ENCODE measurements at regions not wholly inside any gene's neighbourhood (a gene's known extent, or its start where the extent isn't known, plus 50 kb on each side); places are given as distances from the start of the nearest gene placed in this dataset.

GRCh38 chr10:33542752-33543505, 208.5 kb upstream of the NRP1 start:
- DNase-seq (ENCODE audit: low read depth), result peak; percentile 92
- Histone ChIP-seq H3K4me3 (ENCODE audit: low read depth, low read length) (no peak overlapping the region), H3K36me3 (ENCODE audit: control insufficient read depth, insufficient read depth, low read length) (no peaks in the 10 kb centered on the region), H3K27me3 (ENCODE audit: control insufficient read depth, insufficient read depth, low read length) (no peaks in the 10 kb centered on the region)
- TF ChIP-seq, protein P1, sequence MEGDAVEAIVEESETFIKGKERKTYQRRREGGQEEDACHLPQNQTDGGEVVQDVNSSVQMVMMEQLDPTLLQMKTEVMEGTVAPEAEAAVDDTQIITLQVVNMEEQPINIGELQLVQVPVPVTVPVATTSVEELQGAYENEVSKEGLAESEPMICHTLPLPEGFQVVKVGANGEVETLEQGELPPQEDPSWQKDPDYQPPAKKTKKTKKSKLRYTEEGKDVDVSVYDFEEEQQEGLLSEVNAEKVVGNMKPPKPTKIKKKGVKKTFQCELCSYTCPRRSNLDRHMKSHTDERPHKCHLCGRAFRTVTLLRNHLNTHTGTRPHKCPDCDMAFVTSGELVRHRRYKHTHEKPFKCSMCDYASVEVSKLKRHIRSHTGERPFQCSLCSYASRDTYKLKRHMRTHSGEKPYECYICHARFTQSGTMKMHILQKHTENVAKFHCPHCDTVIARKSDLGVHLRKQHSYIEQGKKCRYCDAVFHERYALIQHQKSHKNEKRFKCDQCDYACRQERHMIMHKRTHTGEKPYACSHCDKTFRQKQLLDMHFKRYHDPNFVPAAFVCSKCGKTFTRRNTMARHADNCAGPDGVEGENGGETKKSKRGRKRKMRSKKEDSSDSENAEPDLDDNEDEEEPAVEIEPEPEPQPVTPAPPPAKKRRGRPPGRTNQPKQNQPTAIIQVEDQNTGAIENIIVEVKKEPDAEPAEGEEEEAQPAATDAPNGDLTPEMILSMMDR (IDR thresholded peaks at IDR 0.05; ENCODE audit: insufficient read depth, low read length, severe bottlenecking), result no peak
- no peak for FAIRE-seq

GRCh38 chr10:33539116-33539515, 204.6 kb upstream of the NRP1 start:
- TF ChIP-seq, protein P1 (IDR thresholded peaks at IDR 0.05; ENCODE audit: insufficient read depth, low read length, severe bottlenecking), result no peak
- no peaks in the 10 kb centered on the region for H3K36me3 ChIP-seq (ENCODE audit: control insufficient read depth, insufficient read depth, low read length)
- no peaks in the 10 kb centered on the region for H3K27me3 ChIP-seq (ENCODE audit: control insufficient read depth, insufficient read depth, low read length)
- no peak for FAIRE-seq
- no peak overlapping the region for H3K4me3 ChIP-seq (ENCODE audit: low read depth, low read length)
- DNase-seq (ENCODE audit: low read depth), result no peak

- Histone ChIP-seq H3K36me3 (ENCODE audit: control insufficient read depth, insufficient read depth, low read length) (no peaks in the 10 kb centered on the region), H3K4me3 (ENCODE audit: low read depth, low read length) (no peak overlapping the region), H3K27me3 (ENCODE audit: control insufficient read depth, insufficient read depth, low read length) (no peaks in the 10 kb centered on the region)
- TF ChIP-seq, protein P1 (IDR thresholded peaks at IDR 0.05; ENCODE audit: insufficient read depth, low read length, severe bottlenecking), result no peak
- FAIRE-seq (no peak), DNase-seq (ENCODE audit: low read depth) (no peak)
Measured at GRCh38 chr10:33537066-33537465, 202.6 kb upstream of the NRP1 start.

DNA sequence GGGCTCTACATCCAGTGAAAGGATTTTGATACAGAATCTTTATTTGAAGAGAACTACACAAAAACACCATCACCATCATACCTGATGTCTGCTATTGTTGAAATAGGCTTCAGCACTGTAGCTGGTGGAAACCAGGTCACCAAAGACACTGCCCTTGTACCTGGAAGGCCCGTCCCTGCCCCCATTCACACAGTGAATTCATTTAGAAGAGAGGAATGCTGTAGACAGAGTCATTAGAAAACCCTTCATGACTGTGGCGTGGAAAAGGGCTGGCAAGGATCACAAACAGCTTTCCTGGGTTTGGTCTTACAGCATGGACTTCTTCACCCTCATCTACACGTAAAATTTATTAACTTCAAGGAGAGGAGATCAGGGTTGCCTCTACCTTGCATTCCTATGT, 202.0 kb upstream of the NRP1 start:
- TF ChIP-seq, protein P1 (IDR thresholded peaks at IDR 0.05; ENCODE audit: insufficient read depth, low read length, severe bottlenecking), result no peak
- FAIRE-seq, result no peak
- no peak for DNase-seq (ENCODE audit: low read depth)

GRCh38 chr10:33535866-33536265, 201.4 kb upstream of the NRP1 start:
- H3K36me3 ChIP-seq (ENCODE audit: control insufficient read depth, insufficient read depth, low read length), result no peaks in the 10 kb centered on the region
- TF ChIP-seq, protein P1 (IDR thresholded peaks at IDR 0.05; ENCODE audit: insufficient read depth, low read length, severe bottlenecking), result no peak
- no peak for DNase-seq (ENCODE audit: low read depth)
- H3K4me3 ChIP-seq (ENCODE audit: low read depth, low read length), result no peak overlapping the region
- no peaks in the 10 kb centered on the region for H3K27me3 ChIP-seq (ENCODE audit: control insufficient read depth, insufficient read depth, low read length)
- FAIRE-seq, result no peak

More for the DNA sequence above, 202.0 kb upstream of the NRP1 start:
- Histone ChIP-seq H3K27me3 (ENCODE audit: control insufficient read depth, insufficient read depth, low read length) (no peaks in the 10 kb centered on the region), H3K4me3 (ENCODE audit: low read depth, low read length) (no peak overlapping the region), H3K36me3 (ENCODE audit: control insufficient read depth, insufficient read depth, low read length) (no peaks in the 10 kb centered on the region)

GRCh38 chr10:33534416-33534815, 199.9 kb upstream of the NRP1 start:
- H3K4me3 ChIP-seq (ENCODE audit: low read depth, low read length), result no peak overlapping the region
- no peak for DNase-seq (ENCODE audit: low read depth)
- FAIRE-seq, result no peak
- no peaks in the 10 kb centered on the region for H3K36me3 ChIP-seq (ENCODE audit: control insufficient read depth, insufficient read depth, low read length)
- TF ChIP-seq, protein P1 (IDR thresholded peaks at IDR 0.05; ENCODE audit: insufficient read depth, low read length, severe bottlenecking), result no peak
- no peaks in the 10 kb centered on the region for H3K27me3 ChIP-seq (ENCODE audit: control insufficient read depth, insufficient read depth, low read length)
